HCT116 (cell line): ENCODE measurements at regions not wholly inside any gene's neighbourhood (a gene's known extent, or its start where the extent isn't known, plus 50 kb on each side); places are given as distances from the start of the nearest gene placed in this dataset.

Experiments used
- POLR2A ChIP-seq: IDR thresholded peaks from 2 replicates; pipeline ENCODE4 v1.7.0; 2011; ENCODE audit warnings: borderline replicate concordance; ENCODE audit not compliant: insufficient read depth, insufficient read length; ENCODE audit errors: extremely low read depth
- POLR2AphosphoS5 ChIP-seq: IDR thresholded peaks from 2 replicates; pipeline ENCODE4 v1.6.1; 2011; ENCODE audit warnings: mild to moderate bottlenecking, low read depth, low read length, moderate library complexity
- SP1 ChIP-seq: IDR thresholded peaks from 2 replicates; pipeline ENCODE4 v1.6.1; 2012; ENCODE audit warnings: low read depth
- ZBTB33 ChIP-seq: IDR thresholded peaks from 2 replicates; pipeline ENCODE4 v1.6.1; 2011; ENCODE audit warnings: mild to moderate bottlenecking, low read length, moderate library complexity; ENCODE audit not compliant: insufficient replicate concordance; ENCODE audit errors: extremely low read depth
- TF ChIP-seq, protein P1 (sequence below), 3 experiments: fragments of 200-600 bp in 1 of 3; sonication (generic) in 1 of 3; IDR thresholded peaks in 2 of 3; conservative IDR thresholded peaks in 1 of 3; 2 replicates each; pipeline ENCODE4 v1.5.1; 2012 to 2017; ENCODE audit warnings: low read depth in 2 of 3, low read length in 2 of 3, antibody characterized with exemption in 1 of 3, borderline replicate concordance in 1 of 3, control low read depth in 1 of 3, mild to moderate bottlenecking in 1 of 3, mixed read lengths in 1 of 3, mixed run types in 1 of 3, moderate library complexity in 1 of 3; ENCODE audit not compliant: insufficient read depth in 1 of 3
- TF ChIP-seq, protein P2 (sequence below): IDR thresholded peaks from 2 replicates; pipeline ENCODE4 v1.6.1; 2012
- TF ChIP-seq, protein P3 (sequence below): IDR thresholded peaks from 2 replicates; pipeline ENCODE4 v1.6.1; 2012

DNA sequence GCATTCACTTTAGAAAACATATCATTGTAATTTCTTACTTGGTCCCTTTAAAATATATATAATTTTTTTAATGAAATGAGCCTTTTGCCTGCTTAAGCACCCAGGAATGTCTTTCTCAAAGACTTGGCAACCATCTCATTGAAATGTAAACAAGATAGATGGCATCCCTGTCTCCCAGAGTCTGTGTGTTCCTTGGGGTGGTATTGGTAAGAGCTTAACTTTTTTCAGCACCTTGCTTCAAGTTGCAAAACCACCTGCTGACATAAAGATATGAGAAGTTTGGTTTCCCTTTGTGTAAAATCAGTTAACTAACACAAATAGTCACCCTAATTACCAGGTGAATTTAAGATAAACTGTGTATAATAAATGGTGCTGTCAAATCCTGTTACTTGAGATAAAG lies 266.9 kb downstream of the DSC3 start:
- TF ChIP-seq SP1 (no peak), POLR2AphosphoS5 (no peak), POLR2A (no peak), ZBTB33 (no peak)
- TF ChIP-seq, protein P1, sequence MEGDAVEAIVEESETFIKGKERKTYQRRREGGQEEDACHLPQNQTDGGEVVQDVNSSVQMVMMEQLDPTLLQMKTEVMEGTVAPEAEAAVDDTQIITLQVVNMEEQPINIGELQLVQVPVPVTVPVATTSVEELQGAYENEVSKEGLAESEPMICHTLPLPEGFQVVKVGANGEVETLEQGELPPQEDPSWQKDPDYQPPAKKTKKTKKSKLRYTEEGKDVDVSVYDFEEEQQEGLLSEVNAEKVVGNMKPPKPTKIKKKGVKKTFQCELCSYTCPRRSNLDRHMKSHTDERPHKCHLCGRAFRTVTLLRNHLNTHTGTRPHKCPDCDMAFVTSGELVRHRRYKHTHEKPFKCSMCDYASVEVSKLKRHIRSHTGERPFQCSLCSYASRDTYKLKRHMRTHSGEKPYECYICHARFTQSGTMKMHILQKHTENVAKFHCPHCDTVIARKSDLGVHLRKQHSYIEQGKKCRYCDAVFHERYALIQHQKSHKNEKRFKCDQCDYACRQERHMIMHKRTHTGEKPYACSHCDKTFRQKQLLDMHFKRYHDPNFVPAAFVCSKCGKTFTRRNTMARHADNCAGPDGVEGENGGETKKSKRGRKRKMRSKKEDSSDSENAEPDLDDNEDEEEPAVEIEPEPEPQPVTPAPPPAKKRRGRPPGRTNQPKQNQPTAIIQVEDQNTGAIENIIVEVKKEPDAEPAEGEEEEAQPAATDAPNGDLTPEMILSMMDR (IDR thresholded peaks at IDR 0.05 in 2 of 3, conservative IDR thresholded peaks at IDR 0.05 in 1 of 3; ENCODE audit: borderline replicate concordance in 1 of 3, insufficient read depth in 1 of 3, low read depth in 2 of 3, low read length in 2 of 3), result no peak
- TF ChIP-seq, protein P2, sequence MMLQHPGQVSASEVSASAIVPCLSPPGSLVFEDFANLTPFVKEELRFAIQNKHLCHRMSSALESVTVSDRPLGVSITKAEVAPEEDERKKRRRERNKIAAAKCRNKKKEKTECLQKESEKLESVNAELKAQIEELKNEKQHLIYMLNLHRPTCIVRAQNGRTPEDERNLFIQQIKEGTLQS, result no peak
- TF ChIP-seq, protein P3, sequence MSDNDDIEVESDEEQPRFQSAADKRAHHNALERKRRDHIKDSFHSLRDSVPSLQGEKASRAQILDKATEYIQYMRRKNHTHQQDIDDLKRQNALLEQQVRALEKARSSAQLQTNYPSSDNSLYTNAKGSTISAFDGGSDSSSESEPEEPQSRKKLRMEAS, result no peak
